GM23248 (cell line): ENCODE measurements at regions not wholly inside any gene's neighbourhood (a gene's known extent, or its start where the extent isn't known, plus 50 kb on each side); places are given as distances from the start of the nearest gene placed in this dataset.

Source experiments
- EZH2 ChIP-seq: fragments of 200-600 bp; sonication (generic); IDR thresholded peaks from 2 replicates; pipeline ENCODE4 v1.6.1; 2018; ENCODE audit warnings: antibody characterized with exemption, mild to moderate bottlenecking; ENCODE audit not compliant: insufficient read depth, poor library complexity, severe bottlenecking
- EZH2phosphoT487 ChIP-seq: fragments of 200-600 bp; sonication (generic); IDR thresholded peaks from 2 replicates; pipeline ENCODE4 v1.6.1; 2018; ENCODE audit warnings: antibody characterized with exemption, moderate library complexity, mild to moderate bottlenecking, low read depth; ENCODE audit not compliant: insufficient read depth

GRCh38 chr2:146806364-146807005 lies 1038.3 kb upstream of the ACVR2A start:
- no peak for TF ChIP-seq EZH2phosphoT487
- TF ChIP-seq EZH2, result no peak
